ENCODE measurements at regions not wholly inside any gene's neighbourhood (a gene's known extent, or its start where the extent isn't known, plus 50 kb on each side); places are given as distances from the start of the nearest gene placed in this dataset.

- Histone ChIP-seq H2AFZ (ENCODE audit: low read depth, low read length) (no peak overlapping the region), H3K36me3 (ENCODE audit: control insufficient read depth in 2 of 2, extremely low read depth in 1 of 2, insufficient read depth in 2 of 2, low read length in 2 of 2) (no peaks in the 10 kb centered on the region), H3K27me3 (ENCODE audit: control insufficient read depth in 2 of 2, insufficient read depth in 2 of 2, low read length in 2 of 2) (peaks cover 3 to 5% of the 10 kb centered on the region in 2 experiments), H4K20me1 (replicated peaks; ENCODE audit: control insufficient read depth, extremely low read depth, insufficient read depth, low read length) (no peaks in the 10 kb centered on the region), H3K9me3 (replicated peaks; ENCODE audit: control insufficient read depth, insufficient read depth, low read length) (no peaks in the 10 kb centered on the region), H3K9me1 (replicated peaks; ENCODE audit: control insufficient read depth, extremely low read depth, insufficient read depth, low read length) (no peaks in the 10 kb centered on the region), H3K79me2 (ENCODE audit: control insufficient read depth, insufficient read depth, low read length) (no peaks in the 10 kb centered on the region), H3K4me3 (replicated peaks in 1 of 3; ENCODE audit: insufficient read depth in 1 of 3, low read depth in 1 of 3, low read length in 3 of 3) (no peak overlapping the region), H3K4me2 (ENCODE audit: insufficient read depth, low read length) (no peak overlapping the region), H3K27ac (ENCODE audit: insufficient read depth, low read depth, low read length) (no peak overlapping the region), H3K9ac (replicated peaks; ENCODE audit: extremely low read depth, insufficient read depth, low read length) (no peak overlapping the region), H3K4me1 (ENCODE audit: control insufficient read depth, extremely low read depth, insufficient read depth, low read length) (no peaks in the 10 kb centered on the region)
- no TSS peak for BruUV-seq (replicated peaks)
- POLR2A ChIA-PET = no interaction called here
- TF ChIP-seq POLR2A (IDR thresholded peaks at IDR 0.05; ENCODE audit: low read depth, low read length) (no peak), POLR2AphosphoS5 (IDR thresholded peaks at IDR 0.05; ENCODE audit: insufficient read depth, low read depth, low read length) (no peak), JUN (IDR thresholded peaks at IDR 0.05; ENCODE audit: borderline replicate concordance, insufficient read depth, insufficient read length, low read depth) (no peak), CTCF (IDR thresholded peaks at IDR 0.05; ENCODE audit: extremely low read depth in 1 of 2, insufficient read depth in 1 of 2, low read depth in 1 of 2, low read length in 2 of 2) (no peak), MYC (IDR thresholded peaks at IDR 0.05; ENCODE audit: low read depth, low read length) (no peak), EZH2 (IDR thresholded peaks at IDR 0.05; ENCODE audit: borderline replicate concordance, low read depth, low read length, severe bottlenecking) (no peak), GATA2 (IDR thresholded peaks at IDR 0.05; ENCODE audit: insufficient read depth, insufficient read length, low read depth, low read length) (no peak), FOS (IDR thresholded peaks at IDR 0.05; ENCODE audit: borderline replicate concordance, insufficient read depth, low read length) (no peak), MAX (IDR thresholded peaks at IDR 0.05; ENCODE audit: insufficient read depth, insufficient read length) (no peak)
- FAIRE-seq = no peak
- peak; percentile 70 for DNase-seq (ENCODE audit: low read depth, low spot score)
- CTCF ChIA-PET = no interaction called here
- dilution Hi-C loops (cut with MboI; ENCODE audit: extremely low pct_ligation_motif_present, low sequenced_read_pairs) = no loop called here
- intact Hi-C loops (cut with micrococcal nuclease) = no loop called here
These were observed 131.2 kb upstream of the KLF4 start for GRCh38 chr9:107620801-107621200.

All from endothelial cell of umbilical vein (primary cell).